NCI-H345 treated with DMSO at 0.1 percent for 48 hours (cell line): ENCODE measurements at regions not wholly inside any gene's neighbourhood (a gene's known extent, or its start where the extent isn't known, plus 50 kb on each side); places are given as distances from the start of the nearest gene placed in this dataset.

Source experiments
- DNase-seq: peaks from one replicate; lab custom pipeline; 2025; ENCODE audit not compliant: unreplicated experiment; lab: John Stamatoyannopoulos, UW

DNA sequence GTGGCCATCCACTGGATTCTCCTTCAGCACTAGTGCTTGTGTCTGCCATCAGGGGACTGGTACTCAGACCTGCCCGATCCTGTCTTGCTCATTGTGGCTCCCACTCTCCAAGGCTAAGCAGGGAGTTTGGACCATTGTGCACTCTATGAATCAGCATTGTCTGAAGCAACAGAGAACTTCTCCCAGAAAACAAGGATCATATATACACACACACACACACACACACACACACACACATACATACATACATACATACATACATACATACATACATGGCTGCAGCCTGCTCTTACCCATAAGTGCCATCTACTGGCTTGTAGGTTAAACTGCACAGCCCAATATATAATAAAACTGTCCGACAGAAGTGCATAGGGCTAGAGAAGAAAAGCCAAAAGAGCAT lies 345.3 kb upstream of the LCORL start:
- DNase-seq = peak; percentile 2

GRCh38 chr4:18366136-18366535 lies 344.6 kb upstream of the LCORL start:
- no peak for DNase-seq

DNA sequence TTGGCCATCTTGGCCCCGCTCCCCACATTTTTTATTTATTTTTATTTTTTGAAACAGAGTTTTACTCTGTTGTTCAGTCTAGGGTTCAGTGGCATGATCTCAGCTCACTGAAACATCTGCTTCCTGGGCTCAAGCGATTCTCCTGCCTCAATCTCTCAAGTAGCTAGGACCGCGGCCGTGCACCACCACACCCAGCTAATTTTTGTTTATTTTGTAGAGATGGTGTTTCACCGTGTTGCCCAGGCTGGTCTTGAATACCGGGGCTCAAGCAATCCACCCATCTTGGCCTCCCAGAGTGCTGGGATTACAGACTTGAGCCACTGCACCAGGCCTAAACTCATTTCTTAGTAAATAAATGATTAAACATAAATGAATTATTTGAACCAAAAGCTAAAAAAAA lies 322.0 kb upstream of the LCORL start:
- DNase-seq = no peak

DNA sequence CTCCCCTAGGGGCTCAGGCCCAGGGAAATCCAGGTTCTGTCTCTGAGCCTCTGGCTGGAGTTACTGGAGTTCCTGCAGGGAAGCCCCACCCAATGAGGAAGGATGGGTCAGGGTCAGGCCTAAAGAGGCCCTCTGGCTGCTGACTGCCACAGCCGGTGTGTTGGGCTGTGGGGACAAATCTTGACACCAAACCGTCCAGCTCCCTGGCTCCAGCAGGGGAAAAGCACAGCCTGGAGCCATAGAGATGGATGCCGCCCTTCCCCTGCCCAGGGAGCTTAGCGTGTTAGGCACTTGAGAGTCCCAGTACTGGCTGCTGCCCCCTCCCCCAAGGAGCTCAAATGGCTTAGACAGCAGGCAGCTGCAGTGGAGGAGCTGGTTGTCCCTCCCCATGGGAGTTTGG lies 321.3 kb upstream of the LCORL start:
- DNase-seq = no peak

- no peak for DNase-seq
These were observed 300.5 kb upstream of the LCORL start for GRCh38 chr4:18321956-18322530.

GRCh38 chr4:18319431-18319830 lies 297.9 kb upstream of the LCORL start:
- no peak for DNase-seq

DNA sequence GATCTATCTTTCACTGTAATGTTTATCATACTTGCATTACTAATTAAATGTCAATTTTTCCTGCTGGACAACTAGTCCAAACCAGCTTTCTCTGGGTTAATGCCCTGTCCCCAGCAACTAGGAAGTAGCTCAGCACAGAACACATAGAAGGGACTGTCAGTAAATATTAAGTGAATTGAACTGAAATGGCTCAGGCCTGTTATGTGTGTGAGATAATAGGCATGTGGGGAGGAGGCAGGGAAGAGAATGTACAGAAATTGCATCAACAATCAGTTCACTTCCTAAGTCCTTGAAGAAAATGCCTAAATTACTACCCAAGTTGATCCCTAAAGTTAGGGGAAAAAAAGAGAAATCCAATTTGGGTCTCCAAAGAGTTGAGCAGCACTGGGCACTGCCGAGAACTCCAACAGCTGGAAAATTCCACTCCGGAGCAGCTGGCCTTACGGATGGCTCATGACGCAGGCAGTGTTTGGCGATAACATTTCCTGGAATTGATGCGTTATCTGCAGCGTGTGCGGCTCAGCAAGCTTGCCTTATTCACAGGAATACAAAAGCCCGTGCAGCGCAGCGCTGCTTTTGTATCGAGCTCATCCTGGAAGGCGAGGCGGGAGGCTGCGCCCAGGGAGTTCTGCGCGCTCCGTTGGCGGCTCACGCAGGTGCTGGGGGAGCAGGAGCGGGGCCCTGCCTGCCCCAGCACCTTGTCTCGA lies 297.3 kb upstream of the LCORL start:
- DNase-seq = no peak

DNA sequence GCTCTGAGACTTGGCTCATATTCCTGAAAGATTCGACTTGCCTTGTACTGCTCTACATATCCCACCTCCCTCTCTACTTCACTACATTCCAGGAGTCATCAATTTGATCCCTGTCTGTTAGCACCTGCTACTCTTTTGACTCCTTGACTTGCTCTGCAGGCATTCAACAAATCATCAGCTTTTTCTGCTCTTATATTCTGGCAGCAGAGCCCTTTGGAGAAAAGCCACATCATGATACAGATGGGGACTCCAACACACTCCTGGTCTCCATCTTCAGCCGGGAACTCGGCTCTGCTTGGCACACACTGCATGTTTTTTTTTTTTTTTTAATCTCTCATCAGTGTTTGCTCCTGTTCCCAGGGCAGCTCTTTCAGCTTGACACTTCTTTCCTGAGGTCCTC lies 293.2 kb upstream of the LCORL start:
- DNase-seq = no peak

DNA sequence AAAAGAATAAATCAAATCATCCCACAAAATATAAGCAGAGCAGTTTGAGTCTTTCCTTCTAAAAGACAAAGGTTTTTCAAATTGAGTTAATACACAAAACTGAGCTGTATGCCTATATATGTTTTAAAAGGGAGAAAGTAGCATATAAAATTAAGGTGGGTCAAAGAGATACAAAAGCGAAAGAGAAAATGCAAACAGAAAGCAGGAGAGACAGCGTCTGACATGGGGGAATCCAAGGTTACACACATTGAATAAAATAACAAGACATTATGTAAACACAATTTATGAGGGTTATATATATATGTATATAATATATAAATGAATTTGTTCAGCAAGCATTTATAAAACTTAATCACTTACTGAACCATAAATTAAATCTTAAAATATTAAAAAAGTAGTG lies 276.1 kb upstream of the LCORL start:
- no peak for DNase-seq

DNA sequence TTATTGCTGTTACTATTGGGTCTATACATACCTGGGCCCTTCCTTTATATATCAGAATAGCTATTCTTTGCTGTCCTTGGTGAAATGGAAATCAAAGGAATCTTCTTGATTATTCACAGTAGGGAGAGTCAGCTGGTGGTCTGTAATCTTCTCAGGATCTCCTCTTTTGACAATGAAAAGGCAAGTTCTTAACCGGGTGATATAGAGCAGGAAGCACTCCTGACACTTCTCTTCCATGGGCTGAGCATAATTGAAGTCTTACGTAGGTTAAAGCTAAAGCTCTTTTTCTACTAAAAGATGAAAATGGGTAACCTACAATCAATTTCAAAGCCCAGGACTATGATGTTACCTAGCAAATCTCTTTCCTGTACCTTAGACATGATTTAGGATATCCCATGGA lies 274.9 kb upstream of the LCORL start:
- no peak for DNase-seq

- DNase-seq = no peak
These were observed 273.3 kb upstream of the LCORL start for GRCh38 chr4:18294846-18295245.

- no peak for DNase-seq
These were observed 272.5 kb upstream of the LCORL start for GRCh38 chr4:18294021-18294420.

DNA sequence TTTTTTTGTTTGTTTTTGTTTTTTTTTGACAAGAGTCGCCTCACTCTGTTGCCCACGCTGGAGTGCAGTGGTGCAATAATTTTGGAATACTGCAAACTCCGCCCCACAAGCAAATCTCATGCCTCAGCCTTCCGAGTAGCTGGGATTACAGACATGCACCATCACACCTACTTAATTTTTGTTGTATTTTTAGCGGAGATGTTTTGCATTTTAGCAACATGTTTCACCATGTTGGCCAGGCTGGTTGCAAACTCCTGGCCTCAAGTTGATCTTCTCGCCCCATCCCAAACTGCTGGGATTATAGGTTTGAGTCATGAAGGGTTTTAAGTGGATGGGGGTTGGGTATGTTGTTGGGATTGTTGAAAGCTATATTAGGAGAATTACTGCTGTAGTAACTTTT lies 270.9 kb upstream of the LCORL start:
- no peak for DNase-seq

DNA sequence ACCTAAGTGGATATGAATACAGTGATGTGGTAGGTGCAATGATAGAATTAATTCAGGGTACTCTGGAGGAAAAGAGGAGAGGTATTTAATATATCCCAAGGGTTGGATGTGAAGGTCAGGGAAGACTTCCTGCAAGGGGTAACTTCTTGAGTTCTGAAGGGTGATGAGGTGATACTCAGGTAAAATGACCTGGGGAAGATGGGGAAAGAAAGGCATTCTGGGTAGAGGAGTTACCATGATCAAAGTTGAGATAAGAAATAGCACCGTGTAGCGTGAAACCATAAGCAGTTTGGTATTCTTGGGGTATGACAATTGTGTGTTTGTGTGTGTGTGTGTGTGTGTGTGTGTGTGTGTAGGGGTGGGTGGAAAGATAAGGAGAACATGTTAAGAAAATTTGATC lies 270.4 kb upstream of the LCORL start:
- DNase-seq = no peak

DNA sequence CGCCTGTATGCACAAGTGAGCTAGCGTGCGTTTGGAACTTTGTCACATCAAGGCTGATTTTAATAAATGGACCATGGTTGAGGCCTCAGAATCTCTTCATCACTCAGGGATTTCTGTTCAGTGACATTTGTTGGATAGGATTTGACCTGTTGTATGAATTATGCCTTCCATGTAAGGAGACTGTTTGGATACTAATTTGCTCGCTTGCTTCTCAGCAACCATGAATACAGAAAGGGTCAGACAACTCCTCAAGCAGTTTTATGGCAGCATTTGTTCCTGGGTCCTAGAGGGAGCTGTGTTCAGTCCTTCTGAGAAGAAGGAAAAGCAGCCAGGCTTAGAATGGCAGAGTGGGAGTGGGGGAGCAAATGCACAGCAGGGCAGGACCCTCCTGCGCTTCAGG lies 269.7 kb upstream of the LCORL start:
- DNase-seq = no peak

GRCh38 chr4:18285357-18285756 lies 263.8 kb upstream of the LCORL start:
- DNase-seq = no peak

DNA sequence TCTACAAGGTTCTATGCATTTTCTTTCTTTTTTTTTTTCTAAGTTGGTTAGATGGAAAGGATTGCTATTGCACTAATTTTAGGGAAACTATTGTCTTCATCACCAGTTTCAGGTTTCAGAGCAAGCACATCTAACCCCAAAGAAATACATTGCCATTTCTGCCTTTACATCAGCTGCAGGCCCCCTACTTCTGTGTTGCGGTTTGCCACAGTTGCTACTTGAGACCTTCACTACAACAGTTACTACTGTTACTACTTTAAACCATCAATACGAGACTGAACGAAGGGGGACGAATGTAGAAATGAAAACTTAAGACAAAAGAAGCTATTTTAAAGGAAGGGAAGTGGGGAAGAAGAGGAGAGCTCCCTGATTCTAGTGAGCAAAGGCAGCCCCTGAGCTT lies 256.7 kb upstream of the LCORL start:
- DNase-seq = no peak

DNA sequence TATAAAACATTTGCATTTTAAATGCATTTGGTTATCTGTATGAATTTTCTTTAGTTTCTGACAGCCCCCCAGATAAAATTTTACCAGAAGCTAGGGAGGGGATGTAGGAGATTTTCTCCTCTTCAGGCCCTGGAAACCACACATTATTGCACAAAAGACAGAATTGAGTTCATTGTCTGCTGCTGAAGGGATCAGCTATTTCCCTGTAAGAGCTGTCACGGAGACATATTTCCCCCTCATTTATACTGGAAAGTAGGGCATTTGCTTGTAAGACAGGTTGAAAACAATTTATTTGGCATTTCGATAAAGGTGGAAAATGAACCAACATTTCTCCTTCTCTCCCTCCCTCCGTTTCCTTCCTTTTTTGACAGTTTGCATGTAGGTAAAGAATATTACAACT lies 241.3 kb upstream of the LCORL start:
- DNase-seq = no peak

GRCh38 chr4:18252052-18252451 lies 230.5 kb upstream of the LCORL start:
- DNase-seq = no peak

GRCh38 chr4:18250564-18250963 lies 229.0 kb upstream of the LCORL start:
- DNase-seq = no peak

- no peak for DNase-seq
These were observed 227.1 kb upstream of the LCORL start for GRCh38 chr4:18248611-18249010.

DNA sequence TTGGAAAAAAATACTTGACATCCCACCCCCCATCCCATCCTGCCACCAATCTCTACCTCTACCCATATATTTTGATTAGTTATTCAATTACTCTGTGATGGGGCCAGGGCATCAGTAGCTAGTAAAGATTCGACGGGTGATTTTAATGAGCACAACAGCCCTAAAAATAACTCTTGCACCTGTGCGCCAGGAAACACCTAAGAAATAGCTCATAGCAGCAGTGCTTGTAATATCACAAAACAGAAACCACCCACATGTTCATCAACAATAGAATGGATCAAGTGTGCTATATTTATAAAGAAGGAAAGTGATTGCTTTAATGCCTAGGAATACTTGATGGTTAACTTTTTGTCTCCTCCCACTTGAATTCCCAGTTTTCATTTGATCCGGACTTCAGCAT lies 225.6 kb upstream of the LCORL start:
- no peak for DNase-seq
